GM19043 (cell line): ENCODE measurements at regions not wholly inside any gene's neighbourhood (a gene's known extent, or its start where the extent isn't known, plus 50 kb on each side); places are given as distances from the start of the nearest gene placed in this dataset.
"Not testable (repeated sequence)": the region's sequence is repeated elsewhere in the genome, so short reads cannot be mapped to it uniquely, and the experiment has no call there.

ENCODE experiments used
- ATAC-seq: cut with Tn5 transposase; IDR thresholded peaks from one replicate; pipeline ENCODE4 v1.9.1; 2021; ENCODE audit warnings: low read depth; ENCODE audit not compliant: unreplicated experiment

DNA sequence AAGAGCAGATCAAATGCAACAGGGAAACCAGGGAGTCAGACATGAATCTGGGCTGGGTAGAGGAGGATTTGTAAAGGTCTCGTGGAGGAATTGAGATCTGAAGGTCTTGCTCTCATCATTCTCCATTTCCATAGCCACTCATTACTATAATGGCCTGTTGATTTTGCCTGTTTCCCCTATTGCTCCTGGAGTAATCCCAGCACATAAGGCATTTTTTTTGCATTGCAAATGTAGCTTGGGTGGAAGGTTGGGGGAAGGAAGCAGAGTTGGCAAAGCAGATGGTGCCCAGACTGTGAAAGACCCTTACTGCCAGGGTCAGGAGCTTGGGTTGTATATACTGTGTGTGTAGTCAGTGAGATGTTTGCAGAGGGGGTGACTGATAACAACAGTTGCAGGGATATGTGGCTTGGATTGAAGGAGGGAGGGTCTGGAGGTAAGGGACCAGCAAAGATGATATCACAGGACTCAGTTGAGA is 116.0 kb downstream of the TTC6 start:
- no peak for ATAC-seq

DNA sequence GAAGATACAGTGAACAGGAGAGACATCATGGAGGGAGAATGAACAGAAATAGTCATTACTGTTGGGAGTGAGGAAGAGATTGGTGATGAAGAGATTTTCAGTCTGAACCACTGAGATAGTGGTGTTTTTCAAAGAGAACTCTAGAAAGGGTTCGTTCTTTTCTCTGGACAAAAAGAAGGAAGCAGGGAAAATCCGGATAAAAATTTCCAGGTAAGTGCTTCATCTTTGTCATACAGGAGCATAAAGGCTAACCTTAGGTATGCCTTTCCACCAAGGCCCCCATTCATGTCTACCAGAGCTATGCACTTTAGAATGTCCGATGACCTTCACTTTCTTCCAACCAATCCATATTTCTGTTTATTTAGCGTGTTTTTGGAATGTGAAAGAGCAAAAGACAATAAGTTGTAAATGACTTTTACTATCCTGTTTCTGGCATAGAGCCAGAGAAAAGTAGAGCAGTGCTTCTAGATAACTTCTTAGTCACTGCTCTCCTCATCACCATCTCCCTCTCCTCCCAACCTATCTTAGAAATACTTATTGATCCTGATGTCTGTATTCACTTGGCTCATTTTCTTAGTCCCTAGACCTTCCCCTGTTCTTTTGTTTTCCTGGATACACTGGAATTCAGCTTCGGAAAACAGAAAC is 116.5 kb downstream of the TTC6 start:
- no peak for ATAC-seq

GRCh38 chr14:37712476-37712860 is 117.0 kb downstream of the TTC6 start:
- ATAC-seq: not testable (repeated sequence)

DNA sequence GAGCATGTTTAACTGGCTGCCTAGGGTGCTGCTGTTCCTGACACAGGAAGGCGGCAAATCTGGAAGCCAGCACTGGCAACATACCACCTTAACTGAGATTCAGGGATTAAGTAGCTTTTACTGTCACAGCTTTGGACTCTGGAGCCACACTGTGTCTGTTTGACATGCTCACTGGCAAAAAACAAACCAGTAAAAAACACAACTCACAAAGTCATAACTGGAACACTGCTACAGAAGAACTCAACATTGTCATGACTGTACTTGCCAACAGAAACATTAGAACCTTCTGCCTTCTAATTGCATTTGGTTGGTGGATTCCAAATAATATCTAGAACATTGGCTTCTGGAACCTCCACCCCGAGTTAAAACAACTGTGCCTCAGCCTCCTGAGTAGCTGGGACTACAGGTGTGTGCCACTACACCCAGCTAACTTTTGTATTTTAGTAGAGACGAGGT is 117.6 kb downstream of the TTC6 start:
- no peak for ATAC-seq

DNA sequence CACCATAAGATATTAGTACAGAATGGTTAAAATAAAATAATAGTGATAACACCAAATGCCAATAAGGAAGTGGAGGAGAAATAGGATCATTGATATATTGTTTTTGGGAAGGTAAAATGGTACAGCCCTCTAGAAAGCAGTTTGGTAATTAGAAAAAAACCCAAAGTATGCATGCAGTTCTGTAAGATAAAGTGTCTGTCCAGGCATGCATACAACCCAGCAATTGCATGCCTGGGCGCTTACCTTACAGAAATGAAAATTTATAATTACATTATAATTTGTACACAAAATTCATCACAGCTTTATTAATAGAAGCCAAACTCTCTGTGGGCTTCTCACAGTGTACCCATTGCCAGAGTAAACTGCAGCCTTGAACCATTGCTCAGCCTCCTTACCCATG is 124.7 kb downstream of the TTC6 start:
- ATAC-seq: no peak

GRCh38 chr14:37721976-37722659 is 126.7 kb downstream of the TTC6 start:
- no peak for ATAC-seq

- no peak for ATAC-seq
Measured at GRCh38 chr14:37723515-37723914, 128.1 kb downstream of the TTC6 start.

- ATAC-seq: no peak
Measured at GRCh38 chr14:37726708-37727107, 131.3 kb downstream of the TTC6 start.

GRCh38 chr14:37729218-37729617 is 133.8 kb downstream of the TTC6 start:
- ATAC-seq: no peak

DNA sequence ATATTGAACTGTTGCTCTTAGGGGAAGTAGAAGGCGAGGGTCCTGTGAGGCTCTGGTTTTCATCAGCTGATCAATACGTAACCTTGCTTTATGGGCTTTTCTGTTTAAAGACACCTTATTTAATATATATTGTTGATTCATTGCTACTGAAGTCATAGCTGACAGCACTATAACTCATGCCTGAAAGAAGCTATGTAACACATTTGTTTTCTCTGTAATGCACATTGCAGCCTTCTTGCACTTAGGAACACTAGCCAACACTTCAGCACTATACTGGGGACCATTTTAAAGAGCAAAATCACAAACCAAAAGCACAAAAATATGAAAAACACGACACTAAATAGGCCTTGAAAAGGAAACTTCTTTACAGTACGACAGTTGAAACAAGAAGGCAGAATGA is 135.7 kb downstream of the TTC6 start:
- no peak for ATAC-seq

DNA sequence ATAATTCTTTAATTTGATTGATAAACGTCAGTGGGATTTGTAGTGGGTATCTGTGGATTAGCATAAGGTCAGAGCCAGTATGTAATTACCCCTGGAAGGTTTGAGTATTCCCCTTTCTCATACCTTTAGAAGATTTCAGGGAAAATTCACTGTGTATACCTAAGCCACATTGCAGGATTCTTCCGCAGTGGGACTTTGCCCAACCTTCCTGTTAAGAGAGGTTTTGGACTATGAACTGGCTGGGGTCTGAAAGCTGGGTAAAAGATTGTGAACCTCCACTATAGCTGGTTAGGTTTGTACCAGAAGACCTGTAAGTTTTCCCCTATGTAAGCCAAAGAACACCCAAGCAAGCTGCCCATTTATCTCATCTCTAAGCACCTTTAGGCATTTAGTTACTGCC is 150.2 kb downstream of the TTC6 start:
- no peak for ATAC-seq

DNA sequence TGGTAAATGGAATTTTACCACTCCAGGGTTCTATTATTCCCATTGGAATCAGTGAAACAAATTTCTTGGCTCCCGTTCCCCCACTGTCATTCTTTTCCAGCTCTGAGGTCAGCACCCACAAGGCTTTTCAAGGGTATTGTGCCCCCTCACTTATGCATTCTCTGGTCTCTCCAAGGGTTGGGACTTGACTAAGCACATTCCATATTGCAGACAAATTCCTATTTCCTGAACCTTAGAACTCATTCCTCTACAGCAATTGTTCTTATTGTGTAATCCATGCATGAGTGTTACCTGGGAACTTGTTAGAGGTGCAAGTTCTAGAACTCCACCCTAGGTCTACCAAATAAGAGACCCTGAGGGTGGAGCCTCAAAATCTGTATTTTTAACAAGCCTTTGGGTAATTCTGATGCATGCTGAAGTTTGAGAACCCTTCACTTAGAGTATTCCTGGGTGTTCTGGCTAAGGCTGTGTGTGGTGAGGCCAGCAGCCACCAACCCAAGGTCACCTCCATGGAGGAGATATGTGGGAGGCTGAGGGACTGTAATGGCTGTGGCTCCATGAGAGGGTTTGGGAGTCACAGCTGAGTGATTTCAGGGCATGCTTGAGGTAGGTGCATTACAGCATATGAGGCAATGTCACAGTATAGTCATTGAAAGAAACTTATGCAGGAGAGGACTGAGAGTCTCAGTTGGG is 150.9 kb downstream of the TTC6 start:
- ATAC-seq: no peak

DNA sequence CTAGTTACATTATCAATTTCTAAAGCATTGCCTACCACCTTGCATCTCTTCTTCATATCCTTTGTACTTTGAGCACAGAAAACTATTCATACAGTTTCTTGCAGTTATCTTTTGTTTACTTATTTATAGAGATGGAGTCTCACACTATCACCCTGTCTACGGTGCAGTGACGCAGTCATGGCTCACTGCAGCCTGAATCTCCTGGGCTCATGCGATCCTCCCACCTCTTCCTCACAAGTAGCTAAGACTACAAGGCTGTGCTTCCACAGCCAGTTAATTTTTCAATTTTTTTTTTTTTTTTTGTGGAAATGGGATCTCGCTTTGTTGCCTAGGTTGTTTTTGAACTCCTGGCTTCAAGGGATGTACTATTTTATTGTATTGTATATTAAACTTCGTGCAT is 158.0 kb downstream of the TTC6 start:
- no peak for ATAC-seq

- ATAC-seq: not testable (repeated sequence)
Measured at GRCh38 chr14:37760275-37760674, 164.8 kb downstream of the TTC6 start.

DNA sequence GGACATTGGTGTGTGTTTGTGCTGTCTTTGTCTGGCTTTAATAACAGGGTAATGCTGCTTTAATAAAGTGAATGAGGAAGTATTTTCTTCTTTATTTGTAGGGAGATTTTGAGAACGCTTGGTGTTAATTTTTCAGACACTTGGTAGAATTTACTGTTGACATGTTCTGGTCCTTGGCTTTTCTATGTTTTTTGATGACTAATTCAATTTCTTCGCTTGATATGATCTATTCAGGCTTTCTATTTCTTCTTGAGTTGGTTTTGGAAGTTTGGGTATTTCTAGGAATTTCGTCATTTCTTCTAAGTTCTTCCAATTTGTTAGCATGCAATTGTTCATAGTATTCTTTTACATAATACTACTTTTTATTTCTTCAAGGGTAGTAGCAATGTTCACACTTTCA is 167.8 kb downstream of the TTC6 start:
- no peak for ATAC-seq

DNA sequence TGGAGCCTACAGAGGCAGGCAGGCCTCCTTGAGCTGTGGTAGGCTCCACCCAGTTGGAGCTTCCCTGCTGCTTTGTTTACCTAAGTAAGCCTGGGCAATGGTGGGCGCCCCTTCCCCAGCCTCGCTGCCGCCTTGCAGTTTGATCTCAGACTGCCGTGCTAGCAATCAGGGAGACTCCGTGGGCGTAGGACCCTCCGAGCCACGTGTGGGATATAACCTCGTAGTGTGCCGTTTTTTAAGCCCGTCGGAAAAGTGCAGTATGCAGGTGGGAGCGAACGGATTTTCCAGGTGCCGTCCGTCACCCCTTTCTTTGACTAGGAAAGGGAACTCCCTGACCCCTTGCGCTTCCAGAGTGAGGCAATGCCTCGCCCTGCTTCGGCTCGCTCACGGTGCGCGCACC is 176.9 kb downstream of the TTC6 start:
- ATAC-seq: not testable (repeated sequence)

DNA sequence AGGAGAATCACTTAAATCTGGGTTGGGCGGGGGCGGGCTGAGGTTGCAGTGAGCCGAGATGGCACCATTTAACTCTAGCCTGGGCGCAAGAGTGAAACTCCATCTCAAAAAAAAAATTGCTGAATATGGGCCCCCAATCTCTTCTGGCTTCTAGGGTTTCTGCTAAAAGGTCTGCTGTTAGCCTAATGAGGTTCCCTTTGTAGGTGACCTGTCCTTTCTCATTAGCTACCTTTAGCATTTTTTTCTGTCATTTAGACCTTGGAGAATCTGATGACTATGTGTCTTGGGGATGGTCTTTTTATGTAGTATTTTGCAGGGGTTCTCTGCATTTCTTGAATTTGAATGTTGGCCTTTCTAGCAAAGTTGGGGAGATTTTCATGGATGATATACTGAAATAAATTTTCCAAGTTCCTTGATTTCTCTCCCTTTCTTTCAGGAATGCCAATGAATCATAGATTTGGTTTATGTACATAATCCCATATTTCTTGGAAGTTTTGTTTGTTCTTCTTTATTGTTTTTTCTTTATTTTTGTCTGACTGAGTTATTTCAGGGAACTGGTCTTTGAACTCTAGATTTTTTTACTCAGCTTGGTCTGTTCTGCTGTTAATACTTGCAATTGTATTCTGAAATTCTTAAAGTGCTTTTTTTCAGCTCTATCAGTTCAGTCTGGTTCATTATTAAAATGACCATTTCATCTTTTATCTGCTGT is 181.5 kb downstream of the TTC6 start:
- no peak for ATAC-seq

DNA sequence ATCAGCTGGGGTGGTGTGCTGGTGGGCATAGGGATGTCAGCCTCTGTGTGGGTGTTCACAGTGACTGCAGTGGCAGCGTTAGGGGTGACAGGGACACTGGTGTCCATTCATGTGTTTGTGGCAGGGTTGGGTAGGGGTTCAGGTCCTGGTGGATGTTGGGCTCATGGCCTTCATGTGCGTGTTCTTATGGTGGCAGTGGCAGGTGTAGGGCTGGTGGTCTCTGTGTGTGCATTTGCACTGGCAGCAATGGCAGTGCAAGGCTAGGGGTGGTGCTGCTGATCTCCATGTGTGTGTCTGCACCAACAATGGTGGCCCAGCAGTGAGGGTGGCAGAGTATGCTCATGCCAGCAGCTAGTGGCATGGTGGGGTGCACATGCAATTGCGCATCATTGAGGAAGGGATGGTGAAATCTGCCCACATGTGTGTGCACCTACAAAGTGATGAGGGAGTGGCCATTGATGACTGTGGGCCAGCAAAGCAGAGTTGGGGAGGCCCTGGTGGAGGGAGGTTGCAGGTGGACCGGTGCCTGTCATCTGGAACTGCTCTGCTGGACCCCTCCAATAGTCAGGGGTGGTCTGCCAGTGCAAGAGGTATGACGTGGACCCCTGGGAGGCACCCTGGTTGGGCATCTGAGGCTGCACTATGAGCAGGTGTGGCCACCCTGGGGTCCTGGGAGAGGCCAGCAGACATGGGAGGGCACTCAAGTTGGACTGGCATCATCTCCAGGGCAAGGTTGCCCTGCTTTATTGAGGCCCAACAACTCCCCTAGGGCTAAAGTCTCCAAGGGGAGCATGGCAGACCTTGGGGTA is 182.9 kb downstream of the TTC6 start:
- ATAC-seq: no peak

DNA sequence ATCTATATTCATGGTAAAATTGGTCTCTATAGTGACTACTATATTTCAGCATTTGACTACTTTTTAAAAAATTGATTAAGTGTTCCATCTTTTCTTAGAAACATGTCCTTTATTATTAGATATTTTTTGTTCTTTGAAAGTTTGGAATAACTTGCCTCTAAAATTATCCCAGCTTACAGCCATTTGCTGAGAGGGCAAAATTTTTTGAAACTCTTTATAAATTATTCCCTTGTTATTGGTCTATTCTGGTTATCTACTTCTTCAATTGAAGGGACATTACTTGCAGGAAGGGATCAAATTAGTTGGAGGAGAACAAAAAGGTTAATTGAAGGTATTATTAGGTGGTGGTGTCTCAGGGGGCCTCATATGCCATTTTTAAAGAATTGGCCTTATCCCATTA is 184.1 kb downstream of the TTC6 start:
- ATAC-seq: no peak

GRCh38 chr14:37780731-37781130 is 185.3 kb downstream of the TTC6 start:
- not testable (repeated sequence) for ATAC-seq
